Brain pericyte (primary cell): ENCODE measurements at regions not wholly inside any gene's neighbourhood (a gene's known extent, or its start where the extent isn't known, plus 50 kb on each side); places are given as distances from the start of the nearest gene placed in this dataset.

Source experiments
- DNase-seq: peaks from one replicate; pipeline ENCODE4 v3.0.0-alpha.2; 2012; ENCODE audit warnings: low read depth, low spot score

GRCh38 chr6:90932351-90932750 lies 345.5 kb upstream of the MAP3K7 start:
- DNase-seq = no peak

- no peak for DNase-seq
Measured at GRCh38 chr6:90928051-90928450, 341.2 kb upstream of the MAP3K7 start.

- no peak for DNase-seq
Measured at GRCh38 chr6:90925726-90926125, 338.9 kb upstream of the MAP3K7 start.

- no peak for DNase-seq
Measured at GRCh38 chr6:90922325-90922724, 335.5 kb upstream of the MAP3K7 start.

GRCh38 chr6:90918361-90918760 lies 331.5 kb upstream of the MAP3K7 start:
- no peak for DNase-seq

- no peak for DNase-seq
Measured at GRCh38 chr6:90917376-90917775, 330.5 kb upstream of the MAP3K7 start.

- no peak for DNase-seq
Measured at GRCh38 chr6:90916968-90917367, 330.1 kb upstream of the MAP3K7 start.

- no peak for DNase-seq
Measured at GRCh38 chr6:90915224-90915915, 328.5 kb upstream of the MAP3K7 start.

- no peak for DNase-seq
Measured at GRCh38 chr6:90914312-90914711, 327.4 kb upstream of the MAP3K7 start.

GRCh38 chr6:90913266-90913960 lies 326.5 kb upstream of the MAP3K7 start:
- no peak for DNase-seq

- no peak for DNase-seq
Measured at GRCh38 chr6:90911642-90912041, 324.8 kb upstream of the MAP3K7 start.

GRCh38 chr6:90910893-90911292 lies 324.0 kb upstream of the MAP3K7 start:
- DNase-seq = no peak

GRCh38 chr6:90907931-90908655 lies 321.2 kb upstream of the MAP3K7 start:
- DNase-seq = no peak

GRCh38 chr6:90905351-90905750 lies 318.5 kb upstream of the MAP3K7 start:
- no peak for DNase-seq

- no peak for DNase-seq
Measured at GRCh38 chr6:90900034-90900433, 313.2 kb upstream of the MAP3K7 start.

GRCh38 chr6:90898763-90899162 lies 311.9 kb upstream of the MAP3K7 start:
- DNase-seq = no peak

GRCh38 chr6:90896075-90896547 lies 309.2 kb upstream of the MAP3K7 start:
- DNase-seq = no peak

GRCh38 chr6:90895299-90896074 lies 308.6 kb upstream of the MAP3K7 start:
- DNase-seq = no peak

- no peak for DNase-seq
Measured at GRCh38 chr6:90894285-90895130, 307.6 kb upstream of the MAP3K7 start.

GRCh38 chr6:90893400-90893799 lies 306.5 kb upstream of the MAP3K7 start:
- no peak for DNase-seq

GRCh38 chr6:90892271-90892670 lies 305.4 kb upstream of the MAP3K7 start:
- no peak for DNase-seq
